B cell (primary cell): ENCODE measurements at regions not wholly inside any gene's neighbourhood (a gene's known extent, or its start where the extent isn't known, plus 50 kb on each side); places are given as distances from the start of the nearest gene placed in this dataset.

Source experiments
- ATAC-seq: fragments of 200-7000 bp; cut with Tn5 transposase; one replicate; pipeline ENCODE4 v1.10.0; 2021; ENCODE audit warnings: low read depth, mild to moderate bottlenecking, moderate number of reproducible peaks, moderate library complexity
- CTCF ChIA-PET: fragments of 350-600 bp; sonication (Branson Sonifier 250); formaldehyde crosslinking; loops from one replicate; lab custom pipeline; 2021; ENCODE audit warnings: antibody characterized with exemption, inconsistent platforms; lab: Charles Lee
- POLR2A ChIA-PET: fragments of 350-600 bp; sonication (Branson Sonifier 250); formaldehyde crosslinking; loops from one replicate; lab custom pipeline; 2021; ENCODE audit warnings: antibody characterized with exemption; lab: Charles Lee
- DNase-seq: peaks from one replicate; pipeline ENCODE4 v3.0.0; 2013
- H2AFZ ChIP-seq: 2 replicates; pipeline ENCODE4 v1.6.1; 2012; ENCODE audit warnings: mild to moderate bottlenecking, low read depth, low read length; ENCODE audit not compliant: insufficient read depth, poor library complexity, severe bottlenecking
- H3K27ac ChIP-seq, 2 donors: 1 replicate in 1 of 2; 2 replicates in 1 of 2; pipeline ENCODE4 v1.5.1; 2012 to 2013; ENCODE audit warnings: low read length in 2 of 2, mild to moderate bottlenecking in 2 of 2, moderate library complexity in 1 of 2
- H3K27me3 ChIP-seq, 4 experiments: fragments of 200-600 bp in 1 of 4; sonication (generic) in 1 of 4; replicated peaks in 1 of 4; 1 replicate in 2 of 4; 2 replicates in 2 of 4; pipeline versions ENCODE4 v1.6.1 to v1.7.0; 2013 to 2016; ENCODE audit warnings: low read length in 3 of 4, mild to moderate bottlenecking in 2 of 4, mixed read lengths in 1 of 4, moderate library complexity in 1 of 4; ENCODE audit not compliant: insufficient read depth in 4 of 4, control insufficient read depth in 3 of 4; ENCODE audit errors: control extremely low read depth in 1 of 4
- H3K36me3 ChIP-seq, 2 experiments: replicated peaks in 1 of 2; 1 replicate in 1 of 2; 2 replicates in 1 of 2; pipeline versions ENCODE4 v1.6.1 to v1.7.1; 2013; ENCODE audit warnings: low read length in 1 of 2; ENCODE audit not compliant: insufficient read depth in 2 of 2, control insufficient read depth in 1 of 2; ENCODE audit errors: control extremely low read depth in 1 of 2, extremely low read depth in 1 of 2
- H3K4me1 ChIP-seq, 2 donors: fragments of 200-600 bp in 1 of 2; sonication (generic) in 1 of 2; 1 replicate in 1 of 2; 2 replicates in 1 of 2; pipeline versions ENCODE4 v1.5.1 to v1.6.1; 2013 to 2017; ENCODE audit warnings: low read length in 2 of 2; ENCODE audit not compliant: control insufficient read depth in 2 of 2, insufficient read depth in 2 of 2
- H3K4me2 ChIP-seq: replicated peaks from 2 replicates; pipeline ENCODE3; 2012; ENCODE audit warnings: mild to moderate bottlenecking, low read depth, low read length; ENCODE audit not compliant: poor library complexity, severe bottlenecking
- H3K4me3 ChIP-seq, 5 experiments: fragments of 200-600 bp in 1 of 5; sonication (generic) in 1 of 5; 1 replicate in 3 of 5; 2 replicates in 2 of 5; pipeline versions ENCODE4 v1.5.1 to v1.7.0; 2011 to 2016; ENCODE audit warnings: low read length in 4 of 5, mild to moderate bottlenecking in 4 of 5, low read depth in 2 of 5, control low read depth in 1 of 5, moderate library complexity in 1 of 5; ENCODE audit not compliant: insufficient read depth in 1 of 5; ENCODE audit errors: control extremely low read depth in 1 of 5, extremely low read depth in 1 of 5
- H3K79me2 ChIP-seq: fragments of 200-600 bp; sonication (generic); one replicate; pipeline ENCODE4 v1.6.0; 2016; ENCODE audit warnings: low read length; ENCODE audit not compliant: control insufficient read depth, insufficient read depth
- H3K9ac ChIP-seq: fragments of 200-600 bp; sonication (generic); 2 replicates; pipeline ENCODE4 v1.6.1; 2017; ENCODE audit warnings: mild to moderate bottlenecking, low read length, moderate library complexity
- H3K9me3 ChIP-seq, 3 donors: one replicate each; pipeline versions ENCODE4 v1.6.1 to v1.7.1; 2013; ENCODE audit warnings: low read length in 2 of 3; ENCODE audit not compliant: control insufficient read depth in 2 of 3, insufficient read depth in 1 of 3; ENCODE audit errors: control extremely low read depth in 1 of 3
- H4K20me1 ChIP-seq: 2 replicates; pipeline ENCODE4 v1.6.0; 2012; ENCODE audit warnings: mild to moderate bottlenecking, low read length; ENCODE audit not compliant: insufficient read depth, control insufficient read depth, poor library complexity, severe bottlenecking
- H3K27ac Mint-ChIP-seq: one replicate; pipeline ENCODE4 v1.8.0; 2021; ENCODE audit warnings: mixed read lengths
- H3K27me3 Mint-ChIP-seq: one replicate; pipeline ENCODE4 v1.8.0; 2021; ENCODE audit warnings: mixed read lengths
- H3K4me1 Mint-ChIP-seq: one replicate; pipeline ENCODE4 v1.8.0; 2021; ENCODE audit warnings: mixed read lengths
- H3K4me3 Mint-ChIP-seq: one replicate; pipeline ENCODE4 v1.8.0; 2021; ENCODE audit warnings: mixed read lengths
- H3K9me3 Mint-ChIP-seq: one replicate; pipeline ENCODE4 v1.8.0; 2022; ENCODE audit warnings: mixed read lengths; ENCODE audit not compliant: insufficient read depth
- CTCF ChIP-seq: fragments of 200-600 bp; IDR thresholded peaks from one replicate; pipeline ENCODE4 v1.8.0; 2022; ENCODE audit warnings: antibody characterized with exemption, mild to moderate bottlenecking
- EZH2 ChIP-seq: IDR thresholded peaks from 2 replicates; pipeline ENCODE4 v1.6.1; 2012; ENCODE audit warnings: borderline replicate concordance, low read depth, mild to moderate bottlenecking, moderate library complexity, low read length; ENCODE audit not compliant: insufficient read depth, poor library complexity, severe bottlenecking
- WGBS: methylation state at CpG from one replicate; pipeline ENCODE4 v1.1.5; 2013; ENCODE audit warnings: missing lambda C conversion rate; ENCODE audit not compliant: insufficient coverage; 5-methylcytosine and 5-hydroxymethylcytosine counted together
- intact Hi-C: fragments of 100-400 bp; cut with micrococcal nuclease; formaldehyde crosslinking; loops from one replicate; pipeline ENCODE4 v1.10.0; 2022

- Histone ChIP-seq H2AFZ (no peak overlapping the region), H3K9ac (no peak overlapping the region), H4K20me1 (no peaks in the 10 kb centered on the region), H3K4me3 (no peak overlapping the region), H3K9me3 (peaks cover 0 to 3% (median 0%) of the 10 kb centered on the region in 3 donors), H3K27me3 (no peaks in the 10 kb centered on the region), H3K79me2 (no peaks in the 10 kb centered on the region), H3K36me3 (no peaks in the 10 kb centered on the region), H3K4me1 (no peaks in the 10 kb centered on the region), H3K4me2 (no peak overlapping the region), H3K27ac (no peak overlapping the region)
- POLR2A ChIA-PET, result no interaction called here
- Mint-ChIP-seq H3K27me3 (no peaks in the 10 kb centered on the region), H3K9me3 (no peaks in the 10 kb centered on the region), H3K4me1 (no peaks in the 10 kb centered on the region), H3K4me3 (no peak overlapping the region), H3K27ac (no peak overlapping the region)
- CTCF ChIA-PET, result no interaction called here
- WGBS, result 80% methylated on average over 1 of the region's 3 CpGs
- intact Hi-C loops, result no loop called here
- DNase-seq (no peak), ATAC-seq (no peak)
- TF ChIP-seq CTCF (no peak), EZH2 (no peak)
Measured at GRCh38 chr5:20446121-20446520, 458.1 kb upstream of the CDH18 start.

GRCh38 chr5:20445326-20445860 is 457.4 kb upstream of the CDH18 start:
- H3K4me1 ChIP-seq, result no peaks in the 10 kb centered on the region
- Mint-ChIP-seq H3K27ac (no peak overlapping the region), H3K9me3 (no peaks in the 10 kb centered on the region), H3K4me3 (no peak overlapping the region), H3K27me3 (no peaks in the 10 kb centered on the region), H3K4me1 (no peaks in the 10 kb centered on the region)
- H4K20me1 ChIP-seq, result no peaks in the 10 kb centered on the region
- H3K79me2 ChIP-seq, result no peaks in the 10 kb centered on the region
- ATAC-seq (no peak), DNase-seq (no peak)
- H3K4me2 ChIP-seq, result no peak overlapping the region
- H3K27ac ChIP-seq, result no peak overlapping the region
- H3K9me3 ChIP-seq, result peaks cover 0 to 3% (median 0%) of the 10 kb centered on the region in 3 donors
- intact Hi-C loops, result no loop called here
- CTCF ChIA-PET, result no interaction called here
- H2AFZ ChIP-seq, result no peak overlapping the region
- H3K27me3 ChIP-seq, result no peaks in the 10 kb centered on the region
- WGBS, result 89% methylated on average over 1 of the region's 1 CpG
- H3K4me3 ChIP-seq, result no peak overlapping the region
- no peaks in the 10 kb centered on the region for H3K36me3 ChIP-seq
- no peak overlapping the region for H3K9ac ChIP-seq
- POLR2A ChIA-PET, result no interaction called here
- no peak for TF ChIP-seq CTCF
- TF ChIP-seq EZH2, result no peak
